ENCODE measurements at regions not wholly inside any gene's neighbourhood (a gene's known extent, or its start where the extent isn't known, plus 50 kb on each side); places are given as distances from the start of the nearest gene placed in this dataset.
"Not testable (repeated sequence)": the region's sequence is repeated elsewhere in the genome, so short reads cannot be mapped to it uniquely, and the experiment has no call there.

DNA sequence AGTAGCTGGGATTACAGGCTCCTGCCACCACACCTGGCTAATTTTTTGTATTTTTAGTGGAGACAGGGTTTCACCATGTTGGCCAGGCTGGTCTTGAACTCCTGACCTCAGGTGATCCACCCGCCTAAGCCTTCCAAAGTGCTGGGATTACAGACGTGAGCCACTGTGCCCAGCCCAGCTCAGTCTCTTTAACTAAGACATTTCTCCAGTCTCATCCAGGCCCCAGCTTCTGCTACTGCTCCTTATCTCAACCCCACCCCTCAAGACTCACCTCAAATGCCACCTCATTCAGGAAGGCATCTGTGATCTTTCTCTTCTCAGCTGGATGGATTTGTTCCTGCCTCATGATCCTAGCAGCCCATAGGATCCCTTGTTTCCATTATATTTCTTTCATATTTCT is 85.9 kb upstream of the GRAMD1B start:
- DNase-seq = not testable (repeated sequence)

- DNase-seq = no peak
Measured at GRCh38 chr11:123338997-123339752, 90.9 kb upstream of the GRAMD1B start.

DNA sequence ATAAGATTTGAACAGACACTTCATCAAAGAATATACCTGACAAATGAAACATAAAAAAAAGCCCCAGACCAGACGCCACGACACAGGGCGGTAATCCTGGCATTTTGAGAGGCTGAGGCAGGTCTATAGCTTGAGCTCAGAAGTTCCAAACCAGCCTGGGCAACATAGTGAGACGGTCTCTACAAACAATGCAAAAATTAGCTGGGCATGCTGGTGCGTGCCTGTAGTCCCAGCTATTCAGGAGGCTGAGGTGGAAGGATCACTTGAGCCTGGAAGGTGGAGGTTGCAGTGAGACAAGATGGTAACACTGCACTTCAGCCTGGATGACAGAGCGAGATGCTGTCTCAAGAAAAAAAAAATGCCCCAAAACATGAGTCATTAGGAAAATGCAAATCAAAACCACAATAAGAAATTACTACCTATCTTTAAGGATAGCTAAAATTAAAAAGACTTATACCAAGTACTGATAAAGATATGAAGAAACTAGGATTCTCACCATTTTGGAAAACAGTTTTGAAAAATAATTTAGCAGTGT is 91.7 kb upstream of the GRAMD1B start:
- DNase-seq = no peak

- no peak for DNase-seq
Measured at GRCh38 chr11:123334925-123335324, 95.1 kb upstream of the GRAMD1B start.

GRCh38 chr11:123332577-123332976 is 97.5 kb upstream of the GRAMD1B start:
- DNase-seq = not testable (repeated sequence)

DNA sequence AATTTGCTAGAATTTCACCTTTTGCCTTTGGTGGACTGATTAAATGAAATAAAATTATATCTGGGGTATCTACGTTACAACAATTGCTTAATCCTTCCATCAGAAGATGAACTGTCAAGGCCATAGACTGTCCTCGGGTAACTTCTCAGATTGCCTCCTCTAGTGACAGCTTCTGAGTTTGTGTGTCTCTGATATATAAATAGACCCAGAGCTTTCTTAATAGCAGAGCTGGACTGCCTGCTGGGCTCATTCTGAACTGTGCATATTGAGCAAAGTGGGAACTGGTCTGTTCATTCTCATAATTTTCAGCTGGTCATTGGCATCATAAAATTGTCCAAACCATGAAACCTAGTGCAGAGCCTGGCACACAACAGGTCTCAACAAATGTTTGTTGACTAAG is 99.1 kb upstream of the GRAMD1B start:
- DNase-seq = no peak

- DNase-seq = no peak
Measured at GRCh38 chr11:123330471-123330870, 99.6 kb upstream of the GRAMD1B start.

DNA sequence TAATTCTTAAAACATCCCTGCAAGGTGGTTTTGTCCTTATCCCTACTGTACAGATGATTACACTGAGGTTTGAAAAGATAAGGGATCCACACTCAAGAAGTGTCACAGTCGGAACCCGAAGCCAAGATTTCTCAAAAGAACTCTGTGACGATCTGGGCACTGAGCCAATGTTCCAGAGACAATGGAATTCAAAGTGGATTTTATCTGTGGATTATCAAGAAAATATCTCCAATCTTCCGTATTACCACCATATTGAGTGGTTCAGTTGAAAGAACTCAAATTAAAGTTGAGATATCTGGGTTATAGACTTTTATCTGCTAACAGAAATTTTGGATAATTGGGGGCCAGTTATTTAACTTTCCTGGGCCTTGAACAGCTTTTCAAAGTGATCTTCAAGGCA is 100.0 kb upstream of the GRAMD1B start:
- no peak for DNase-seq

- no peak for DNase-seq
Measured at GRCh38 chr11:123328281-123328867, 101.7 kb upstream of the GRAMD1B start.

DNA sequence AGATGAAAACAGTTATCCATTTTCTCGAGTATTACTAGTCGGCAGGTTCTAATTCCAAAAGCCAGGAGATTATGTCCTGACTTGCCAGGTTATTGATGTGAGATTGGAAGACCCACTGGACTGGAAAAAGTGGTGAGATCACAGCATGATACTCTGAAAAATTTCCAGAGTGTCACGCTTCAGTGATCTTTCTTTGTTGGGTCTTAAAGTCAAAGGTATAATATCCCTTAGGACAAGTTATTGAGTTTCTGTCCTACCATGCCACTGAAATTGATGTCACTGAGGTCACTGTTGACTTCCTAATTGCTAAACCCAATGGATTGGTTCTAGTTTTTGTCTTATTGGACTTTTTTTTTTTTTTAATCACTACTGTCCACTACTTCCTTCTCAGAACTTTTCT is 104.5 kb upstream of the GRAMD1B start:
- DNase-seq = no peak

DNA sequence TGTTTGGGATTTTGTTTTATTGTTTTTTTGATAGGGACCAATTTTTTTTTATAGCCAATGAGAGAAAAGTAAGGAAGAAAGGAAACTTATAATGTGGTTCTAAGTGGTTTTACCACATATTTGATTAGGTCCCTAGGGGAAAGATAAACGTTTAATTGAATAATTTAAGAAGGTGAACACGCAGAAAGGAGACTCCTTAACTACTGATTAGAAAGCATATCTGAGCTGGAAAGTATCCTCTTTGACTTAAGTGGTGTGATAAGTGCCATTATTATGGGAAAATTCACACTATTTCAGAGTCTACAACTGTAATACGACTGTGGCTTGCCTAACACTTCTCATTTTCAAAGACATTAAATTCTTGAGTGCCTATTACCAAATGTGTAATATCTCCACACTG is 106.5 kb upstream of the GRAMD1B start:
- DNase-seq = no peak

DNA sequence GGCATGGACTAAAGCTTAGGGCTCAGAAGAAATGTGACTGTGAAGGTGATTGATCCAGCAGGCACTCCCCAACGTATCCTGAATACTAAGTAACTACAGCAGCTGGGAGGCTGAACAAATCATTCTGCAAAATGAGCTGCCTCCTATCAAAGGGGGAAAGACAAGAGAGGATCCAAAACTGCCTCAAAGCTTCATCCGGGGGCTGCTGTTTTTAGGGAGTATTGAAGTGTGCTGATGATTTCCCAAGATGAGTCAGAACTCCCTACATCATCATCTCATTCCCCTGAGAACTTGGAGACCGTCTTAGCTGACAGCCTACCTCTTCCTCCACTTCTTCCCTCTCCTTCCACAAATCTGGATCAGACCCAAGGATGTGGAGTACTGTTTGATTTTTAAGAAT is 108.4 kb upstream of the GRAMD1B start:
- no peak for DNase-seq

DNA sequence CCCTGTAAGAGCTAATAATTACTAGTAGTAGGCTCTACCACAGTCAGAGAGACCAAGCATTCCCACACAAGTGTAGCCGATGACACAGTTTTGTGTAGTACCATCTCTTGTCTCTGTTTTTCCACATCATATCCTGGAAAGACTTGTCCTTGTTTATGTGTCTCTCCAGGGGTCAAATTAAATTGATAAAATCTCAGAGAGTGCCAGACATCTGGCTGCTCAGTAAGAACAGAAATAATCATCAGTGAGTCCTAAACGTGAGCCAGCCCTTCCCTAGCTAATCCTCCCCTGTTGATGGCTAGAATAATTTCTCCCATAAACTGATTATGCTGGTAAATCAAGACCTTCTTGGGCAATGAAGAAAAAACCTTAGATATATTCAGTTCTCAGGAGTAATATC is 111.4 kb upstream of the GRAMD1B start:
- no peak for DNase-seq

GRCh38 chr11:123318132-123318531 is 111.9 kb upstream of the GRAMD1B start:
- not testable (repeated sequence) for DNase-seq

DNA sequence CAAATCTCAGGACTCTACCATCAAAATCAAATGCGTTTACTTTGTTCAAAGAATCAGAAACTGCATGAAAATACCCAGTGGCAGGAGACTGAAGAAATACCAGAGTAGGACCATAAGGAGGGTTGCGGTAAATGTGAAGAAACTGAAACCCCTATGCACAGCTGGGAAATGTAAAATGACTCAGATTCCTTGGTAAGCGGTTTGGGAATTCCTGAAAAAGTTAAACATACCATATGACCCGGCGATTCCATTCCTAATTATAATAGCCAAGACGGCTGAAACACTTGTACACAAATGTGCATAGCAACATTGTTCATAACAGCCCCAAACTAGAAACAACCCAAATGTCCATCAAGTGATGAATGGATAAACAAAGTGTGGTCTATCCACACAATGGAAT is 114.1 kb upstream of the GRAMD1B start:
- no peak for DNase-seq

- no peak for DNase-seq
Measured at GRCh38 chr11:123314972-123315371, 115.1 kb upstream of the GRAMD1B start.

GRCh38 chr11:123313262-123313661 is 116.8 kb upstream of the GRAMD1B start:
- DNase-seq = no peak

DNA sequence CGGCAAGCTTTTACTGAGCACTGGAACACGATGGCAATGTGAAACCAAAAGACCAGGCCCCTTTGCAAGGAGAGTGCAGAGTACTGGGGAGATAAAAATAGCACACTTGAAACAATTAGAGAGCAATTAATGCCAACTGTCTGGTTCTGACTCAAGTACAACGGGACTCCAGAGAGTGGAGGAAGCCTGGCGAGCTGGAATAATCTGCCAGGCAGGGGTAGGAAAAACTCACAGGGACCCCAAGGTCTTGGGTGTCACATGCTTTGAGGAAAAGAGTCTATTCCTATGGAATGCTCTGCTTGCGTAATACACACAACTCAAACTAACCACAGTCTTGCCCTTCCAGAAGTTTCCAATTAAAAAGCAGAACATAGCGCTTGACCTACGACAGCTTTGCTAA is 113.0 kb upstream of the CLMP start:
- no peak for DNase-seq

GRCh38 chr11:123307276-123307675 is 112.2 kb upstream of the CLMP start:
- no peak for DNase-seq

- DNase-seq = no peak
Measured at GRCh38 chr11:123306531-123306930, 111.5 kb upstream of the CLMP start.

- DNase-seq = no peak
Measured at GRCh38 chr11:123305601-123306375, 110.7 kb upstream of the CLMP start.

DNA sequence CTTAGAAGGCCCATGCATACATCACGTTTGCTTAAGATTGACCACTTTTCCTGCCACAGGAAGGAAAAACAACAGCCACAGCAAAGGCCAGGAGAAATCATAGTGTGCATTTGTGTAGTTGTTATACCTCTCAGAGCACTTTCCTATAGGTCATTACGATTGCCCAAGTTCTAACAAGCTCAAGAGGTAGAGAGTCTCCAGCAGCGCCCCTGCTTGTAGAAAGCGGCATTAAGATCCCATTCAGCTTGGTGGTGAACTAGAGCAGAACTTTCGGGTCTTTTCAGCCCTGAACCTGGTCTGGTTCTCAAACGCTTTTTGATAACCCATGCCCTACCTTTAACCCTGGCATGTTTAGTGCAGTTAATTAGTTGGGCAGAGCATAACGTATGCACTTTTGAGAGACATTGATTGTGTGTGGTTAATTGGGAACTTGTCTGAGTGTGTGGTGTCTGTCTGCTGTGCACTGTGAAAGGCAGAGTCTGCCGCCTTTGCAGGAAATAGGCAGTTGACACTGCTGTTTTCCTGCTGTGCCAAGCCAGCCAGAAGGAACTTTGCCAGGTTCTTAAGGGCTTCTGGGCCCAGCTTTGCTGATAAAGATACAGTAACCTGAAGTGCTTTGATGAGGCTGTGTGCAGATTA is 109.9 kb upstream of the CLMP start:
- no peak for DNase-seq

GRCh38 chr11:123303924-123304323 is 108.9 kb upstream of the CLMP start:
- DNase-seq = no peak

Measured in hindlimb muscle (tissue), 1 donor.